HG02870 (cell line): ENCODE measurements at regions not wholly inside any gene's neighbourhood (a gene's known extent, or its start where the extent isn't known, plus 50 kb on each side); places are given as distances from the start of the nearest gene placed in this dataset.
"Not testable (repeated sequence)": the region's sequence is repeated elsewhere in the genome, so short reads cannot be mapped to it uniquely, and the experiment has no call there.

Experiments
- ATAC-seq: cut with Tn5 transposase; IDR thresholded peaks from one replicate; pipeline ENCODE4 v1.9.1; 2021; ENCODE audit warnings: mild to moderate bottlenecking, moderate library complexity; ENCODE audit not compliant: unreplicated experiment

- ATAC-seq, result not testable (repeated sequence)
These were observed 51.5 kb downstream of the PPIAL4A start for GRCh38 chr1:120941066-120941465.

- not testable (repeated sequence) for ATAC-seq
These were observed 52.3 kb downstream of the PPIAL4A start for GRCh38 chr1:120941836-120942217.

- ATAC-seq, result peak; percentile 77
These were observed 52.8 kb downstream of the PPIAL4A start for GRCh38 chr1:120942218-120942944.

- not testable (repeated sequence) for ATAC-seq
These were observed 53.4 kb downstream of the PPIAL4A start for GRCh38 chr1:120942945-120943319.

GRCh38 chr1:120944691-120945090 is 55.1 kb downstream of the PPIAL4A start:
- ATAC-seq, result not testable (repeated sequence)

GRCh38 chr1:120945122-120945521 is 55.6 kb downstream of the PPIAL4A start:
- not testable (repeated sequence) for ATAC-seq

GRCh38 chr1:120947114-120947513 is 57.5 kb downstream of the PPIAL4A start:
- ATAC-seq, result not testable (repeated sequence)

GRCh38 chr1:120949724-120950123 is 60.2 kb downstream of the PPIAL4A start:
- not testable (repeated sequence) for ATAC-seq

- ATAC-seq, result not testable (repeated sequence)
These were observed 61.1 kb downstream of the PPIAL4A start for GRCh38 chr1:120950633-120951032.

- ATAC-seq, result not testable (repeated sequence)
These were observed 61.5 kb downstream of the PPIAL4A start for GRCh38 chr1:120951100-120951499.

GRCh38 chr1:120952207-120952870 is 62.8 kb downstream of the PPIAL4A start:
- ATAC-seq, result not testable (repeated sequence)

GRCh38 chr1:120952871-120953265 is 63.3 kb downstream of the PPIAL4A start:
- ATAC-seq, result not testable (repeated sequence)

- no peak for ATAC-seq
These were observed 65.2 kb downstream of the PPIAL4A start for GRCh38 chr1:120954736-120955135.

- not testable (repeated sequence) for ATAC-seq
These were observed 66.4 kb downstream of the PPIAL4A start for GRCh38 chr1:120955961-120956360.

GRCh38 chr1:120966018-120966417 is 76.4 kb downstream of the PPIAL4A start:
- not testable (repeated sequence) for ATAC-seq

GRCh38 chr1:120972863-120973262 is 83.3 kb downstream of the PPIAL4A start:
- not testable (repeated sequence) for ATAC-seq

GRCh38 chr1:120973836-120974235 is 84.3 kb downstream of the PPIAL4A start:
- not testable (repeated sequence) for ATAC-seq

GRCh38 chr1:120977279-120977678 is 87.7 kb downstream of the PPIAL4A start:
- not testable (repeated sequence) for ATAC-seq

GRCh38 chr1:120981489-120982094 is 92.0 kb downstream of the PPIAL4A start:
- ATAC-seq, result not testable (repeated sequence)

GRCh38 chr1:120994614-120995013 is 105.0 kb downstream of the PPIAL4A start:
- not testable (repeated sequence) for ATAC-seq

- ATAC-seq, result not testable (repeated sequence)
These were observed 105.5 kb downstream of the PPIAL4A start for GRCh38 chr1:120995025-120995424.
